Adrenal gland (tissue), 5 donors: ENCODE measurements at regions not wholly inside any gene's neighbourhood (a gene's known extent, or its start where the extent isn't known, plus 50 kb on each side); places are given as distances from the start of the nearest gene placed in this dataset.

ENCODE experiments used
- POLR2A ChIP-seq, 2 donors: fragments of 450-650 bp; IDR thresholded peaks; one replicate each; pipeline ENCODE4 v1.6.1; 2017; ENCODE audit warnings: antibody characterized with exemption in 2 of 2, mild to moderate bottlenecking in 2 of 2, moderate library complexity in 1 of 2
- TF ChIP-seq, protein P1 (sequence below), 6 experiments: fragments of 450-650 bp in 4 of 6; fragments of 200-600 bp in 2 of 6; sonication (generic) in 1 of 6; IDR thresholded peaks; 1 replicate in 5 of 6; 2 replicates in 1 of 6; pipeline versions ENCODE4 v1.5.1 to v1.8.0; 2016 to 2021; ENCODE audit warnings: antibody characterized with exemption in 6 of 6, mild to moderate bottlenecking in 2 of 6, moderate library complexity in 1 of 6
- donor health status: DM: no; HTN: no; CAD: no.

- TF ChIP-seq, protein P1, sequence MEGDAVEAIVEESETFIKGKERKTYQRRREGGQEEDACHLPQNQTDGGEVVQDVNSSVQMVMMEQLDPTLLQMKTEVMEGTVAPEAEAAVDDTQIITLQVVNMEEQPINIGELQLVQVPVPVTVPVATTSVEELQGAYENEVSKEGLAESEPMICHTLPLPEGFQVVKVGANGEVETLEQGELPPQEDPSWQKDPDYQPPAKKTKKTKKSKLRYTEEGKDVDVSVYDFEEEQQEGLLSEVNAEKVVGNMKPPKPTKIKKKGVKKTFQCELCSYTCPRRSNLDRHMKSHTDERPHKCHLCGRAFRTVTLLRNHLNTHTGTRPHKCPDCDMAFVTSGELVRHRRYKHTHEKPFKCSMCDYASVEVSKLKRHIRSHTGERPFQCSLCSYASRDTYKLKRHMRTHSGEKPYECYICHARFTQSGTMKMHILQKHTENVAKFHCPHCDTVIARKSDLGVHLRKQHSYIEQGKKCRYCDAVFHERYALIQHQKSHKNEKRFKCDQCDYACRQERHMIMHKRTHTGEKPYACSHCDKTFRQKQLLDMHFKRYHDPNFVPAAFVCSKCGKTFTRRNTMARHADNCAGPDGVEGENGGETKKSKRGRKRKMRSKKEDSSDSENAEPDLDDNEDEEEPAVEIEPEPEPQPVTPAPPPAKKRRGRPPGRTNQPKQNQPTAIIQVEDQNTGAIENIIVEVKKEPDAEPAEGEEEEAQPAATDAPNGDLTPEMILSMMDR (IDR thresholded peaks at IDR 0.05), result peak in 2 of 6 experiments; percentile 29 to 35
- TF ChIP-seq POLR2A (IDR thresholded peaks at IDR 0.05), result no peak
Observed at GRCh38 chr14:39988939-39989338, 556.7 kb upstream of the FBXO33 start.
